ENCODE measurements at regions not wholly inside any gene's neighbourhood (a gene's known extent, or its start where the extent isn't known, plus 50 kb on each side); places are given as distances from the start of the nearest gene placed in this dataset.
"Not testable (repeated sequence)": the region's sequence is repeated elsewhere in the genome, so short reads cannot be mapped to it uniquely, and the experiment has no call there.

DNA sequence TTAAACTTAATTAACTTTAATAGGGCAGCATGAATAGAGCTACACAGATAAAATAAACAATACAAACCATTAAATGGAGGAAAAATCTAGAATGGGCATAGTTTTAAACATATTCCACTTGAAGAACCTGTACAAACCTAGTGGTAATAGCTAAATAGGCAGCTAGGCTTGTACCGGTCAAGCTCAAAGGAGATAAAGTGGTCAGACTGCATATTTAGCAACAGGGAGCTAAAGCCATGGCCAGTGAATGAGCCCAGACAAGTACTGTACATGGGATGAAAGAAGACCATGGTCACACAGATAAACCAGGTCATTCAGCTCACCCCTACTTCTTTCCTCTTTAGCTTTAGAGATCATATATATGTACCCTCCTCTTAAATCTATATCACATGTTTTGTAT lies 186.6 kb upstream of the KRR1 start:
- no peaks in the 10 kb centered on the region for H3K27me3 ChIP-seq (ENCODE audit: control insufficient read depth in 2 of 2, insufficient read depth in 2 of 2, low read length in 2 of 2)
- H3K27ac Mint-ChIP-seq: no peak overlapping the region
- no peak overlapping the region for H3K4me3 Mint-ChIP-seq
- H3K4me1 Mint-ChIP-seq: peaks cover 6 to 17% (median 12%) of the 10 kb centered on the region in 7 donors
- peaks cover 0 to 3% (median 0%) of the 10 kb centered on the region in 11 donors for H3K9me3 Mint-ChIP-seq
- DNase-seq: no peak
- intact Hi-C loops (cut with micrococcal nuclease): no loop called here
- no peak for ATAC-seq
- peaks cover 6 to 7% of the 10 kb centered on the region in 2 donors for H3K4me1 ChIP-seq (ENCODE audit: control insufficient read depth in 2 of 2, insufficient read depth in 2 of 2, low read length in 2 of 2)
- no peak overlapping the region for H3K4me3 ChIP-seq (ENCODE audit: low read length)
- no peaks in the 10 kb centered on the region for H3K36me3 Mint-ChIP-seq
- H3K27me3 Mint-ChIP-seq: peaks cover 0 to 3% (median 0%) of the 10 kb centered on the region in 5 donors
- H3K36me3 ChIP-seq (ENCODE audit: control insufficient read depth in 2 of 3, insufficient read depth in 3 of 3, low read length in 3 of 3): no peaks in the 10 kb centered on the region
- H3K9me3 ChIP-seq (ENCODE audit: control insufficient read depth in 2 of 3, low read length in 3 of 3): no peaks in the 10 kb centered on the region
- CTCF ChIA-PET: no interaction called here
- POLR2A ChIA-PET: no interaction called here
- no peak overlapping the region for H3K27ac ChIP-seq (ENCODE audit: low read depth, low read length)

DNA sequence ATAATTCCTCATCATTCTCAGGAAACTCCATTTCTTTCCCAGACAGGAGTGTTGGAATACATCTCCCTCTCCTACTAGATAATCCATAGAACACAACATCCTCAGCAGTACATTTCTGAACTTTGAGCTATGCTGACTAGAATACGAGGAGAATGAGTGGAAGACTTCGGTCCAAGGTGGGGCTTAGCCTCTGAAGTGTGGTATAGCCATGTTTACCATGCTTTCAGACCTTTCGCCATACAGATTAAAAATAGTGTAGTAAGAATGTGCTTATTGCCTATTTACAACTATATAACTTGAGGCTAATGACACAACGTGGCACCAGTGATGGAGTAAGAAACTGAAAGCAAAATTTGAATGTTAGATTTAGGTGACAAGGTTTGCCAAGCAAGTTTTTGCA lies 184.5 kb upstream of the KRR1 start:
- Histone ChIP-seq H3K36me3 (ENCODE audit: control insufficient read depth in 2 of 3, insufficient read depth in 3 of 3, low read length in 3 of 3) (no peaks in the 10 kb centered on the region), H3K27me3 (ENCODE audit: control insufficient read depth in 2 of 2, insufficient read depth in 2 of 2, low read length in 2 of 2) (no peaks in the 10 kb centered on the region), H3K4me3 (ENCODE audit: low read length) (no peak overlapping the region), H3K27ac (ENCODE audit: low read depth, low read length) (no peak overlapping the region), H3K9me3 (ENCODE audit: control insufficient read depth in 2 of 3, low read length in 3 of 3) (no peaks in the 10 kb centered on the region), H3K4me1 (ENCODE audit: control insufficient read depth in 2 of 2, insufficient read depth in 2 of 2, low read length in 2 of 2) (no peaks in the 10 kb centered on the region)
- POLR2A ChIA-PET: no interaction called here
- no peak for ATAC-seq
- Mint-ChIP-seq H3K9me3 (peaks cover 0 to 3% (median 0%) of the 10 kb centered on the region in 11 donors), H3K4me1 (peaks cover 0 to 2% (median 0%) of the 10 kb centered on the region in 7 donors), H3K36me3 (no peaks in the 10 kb centered on the region), H3K27ac (no peak overlapping the region), H3K27me3 (peaks cover 0 to 15% (median 5%) of the 10 kb centered on the region in 5 donors), H3K4me3 (no peak overlapping the region)
- intact Hi-C loops (cut with micrococcal nuclease): no loop called here
- CTCF ChIA-PET: no interaction called here
- no peak for DNase-seq

DNA sequence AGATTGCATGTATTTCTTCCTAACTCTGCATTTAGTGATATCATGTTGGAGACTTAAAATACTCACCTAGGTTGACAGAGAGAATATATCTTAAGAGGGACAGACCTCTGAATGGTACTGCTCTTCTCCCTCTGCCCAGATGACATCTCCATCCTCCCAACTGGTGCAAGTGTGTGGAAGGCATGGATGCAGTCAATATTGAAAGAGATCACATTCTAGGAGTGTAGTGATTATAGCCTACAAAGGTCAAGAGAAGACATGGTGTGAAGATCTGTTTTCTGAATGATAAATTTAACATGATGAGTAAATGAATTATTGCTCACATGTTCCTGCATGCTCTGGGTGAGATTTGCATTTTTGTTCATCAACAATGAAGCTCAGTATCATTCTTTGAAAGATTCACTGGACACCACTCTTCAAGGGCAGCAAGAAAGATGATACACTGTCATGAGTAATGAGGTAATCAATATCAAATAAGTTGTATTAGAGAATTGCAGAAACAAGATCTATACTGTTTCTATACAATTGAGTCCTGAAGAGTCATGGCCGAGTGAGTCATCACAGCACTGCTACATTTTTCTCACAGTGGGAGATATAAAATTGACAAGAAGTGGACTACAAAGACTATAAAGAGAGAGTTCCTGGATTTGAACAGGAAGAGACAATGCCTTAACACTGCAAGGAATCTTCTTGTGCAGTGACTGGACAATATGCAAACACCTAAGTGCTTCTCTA lies 183.3 kb upstream of the KRR1 start:
- intact Hi-C loops (cut with micrococcal nuclease): no loop called here
- no peak overlapping the region for H3K27ac Mint-ChIP-seq
- H3K4me3 ChIP-seq (ENCODE audit: low read length): no peak overlapping the region
- no peak overlapping the region for H3K27ac ChIP-seq (ENCODE audit: low read depth, low read length)
- H3K27me3 Mint-ChIP-seq: peaks cover 0 to 15% (median 5%) of the 10 kb centered on the region in 5 donors
- ChIA-PET CTCF (no interaction called here), POLR2A (no interaction called here)
- DNase-seq (no peak), ATAC-seq (no peak)
- H3K4me1 Mint-ChIP-seq: peaks cover 0 to 2% (median 0%) of the 10 kb centered on the region in 7 donors
- no peaks in the 10 kb centered on the region for H3K27me3 ChIP-seq (ENCODE audit: control insufficient read depth in 2 of 2, insufficient read depth in 2 of 2, low read length in 2 of 2)
- H3K4me1 ChIP-seq (ENCODE audit: control insufficient read depth in 2 of 2, insufficient read depth in 2 of 2, low read length in 2 of 2): no peaks in the 10 kb centered on the region
- H3K9me3 Mint-ChIP-seq: peaks cover 0 to 3% (median 0%) of the 10 kb centered on the region in 11 donors
- no peaks in the 10 kb centered on the region for H3K36me3 ChIP-seq (ENCODE audit: control insufficient read depth in 2 of 3, insufficient read depth in 3 of 3, low read length in 3 of 3)
- no peaks in the 10 kb centered on the region for H3K36me3 Mint-ChIP-seq
- H3K9me3 ChIP-seq (ENCODE audit: control insufficient read depth in 2 of 3, low read length in 3 of 3): no peaks in the 10 kb centered on the region
- no peak overlapping the region for H3K4me3 Mint-ChIP-seq

DNA sequence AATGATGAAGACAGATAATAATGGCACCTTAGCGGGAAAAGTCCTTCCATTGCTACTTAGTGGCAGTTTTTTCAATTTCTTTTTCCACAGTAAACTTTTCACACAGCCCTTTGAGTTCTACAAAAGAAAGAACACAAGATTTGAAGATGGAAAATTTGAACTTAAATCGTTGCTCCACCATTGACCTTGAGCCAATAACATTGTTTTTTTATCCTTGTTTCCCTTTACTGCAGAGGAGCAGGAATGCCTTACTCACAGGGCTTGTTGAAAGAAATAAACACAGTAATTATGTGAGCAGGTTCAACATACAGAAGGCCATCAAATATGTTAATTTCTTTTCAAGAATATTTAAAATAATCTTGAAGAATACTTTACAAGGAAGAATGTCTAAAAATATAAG lies 181.5 kb upstream of the KRR1 start:
- H3K9me3 ChIP-seq (ENCODE audit: control insufficient read depth in 2 of 3, low read length in 3 of 3): no peaks in the 10 kb centered on the region
- no peak overlapping the region for H3K27ac Mint-ChIP-seq
- POLR2A ChIA-PET: no interaction called here
- H3K4me1 ChIP-seq (ENCODE audit: control insufficient read depth in 2 of 2, insufficient read depth in 2 of 2, low read length in 2 of 2): no peaks in the 10 kb centered on the region
- DNase-seq (no peak), ATAC-seq (no peak)
- no peaks in the 10 kb centered on the region for H3K36me3 Mint-ChIP-seq
- intact Hi-C loops (cut with micrococcal nuclease): no loop called here
- H3K36me3 ChIP-seq (ENCODE audit: control insufficient read depth in 2 of 3, insufficient read depth in 3 of 3, low read length in 3 of 3): no peaks in the 10 kb centered on the region
- no peak overlapping the region for H3K4me3 ChIP-seq (ENCODE audit: low read length)
- no peak overlapping the region for H3K27ac ChIP-seq (ENCODE audit: low read depth, low read length)
- CTCF ChIA-PET: no interaction called here
- H3K27me3 ChIP-seq (ENCODE audit: control insufficient read depth in 2 of 2, insufficient read depth in 2 of 2, low read length in 2 of 2): no peaks in the 10 kb centered on the region
- peaks cover 0 to 3% (median 0%) of the 10 kb centered on the region in 11 donors for H3K9me3 Mint-ChIP-seq
- peaks cover 0 to 15% (median 5%) of the 10 kb centered on the region in 5 donors for H3K27me3 Mint-ChIP-seq
- peaks cover 0 to 2% (median 0%) of the 10 kb centered on the region in 7 donors for H3K4me1 Mint-ChIP-seq
- H3K4me3 Mint-ChIP-seq: no peak overlapping the region

GRCh38 chr12:75690296-75690955 lies 179.0 kb upstream of the KRR1 start:
- DNase-seq (no peak), ATAC-seq (no peak)
- ChIA-PET CTCF (no interaction called here), POLR2A (no interaction called here)
- no peaks in the 10 kb centered on the region for H3K27me3 ChIP-seq (ENCODE audit: control insufficient read depth in 2 of 2, insufficient read depth in 2 of 2, low read length in 2 of 2)
- no peaks in the 10 kb centered on the region for H3K36me3 ChIP-seq (ENCODE audit: control insufficient read depth in 2 of 3, insufficient read depth in 3 of 3, low read length in 3 of 3)
- H3K4me1 Mint-ChIP-seq: no peaks in the 10 kb centered on the region
- no peaks in the 10 kb centered on the region for H3K9me3 ChIP-seq (ENCODE audit: control insufficient read depth in 2 of 3, low read length in 3 of 3)
- no peak overlapping the region for H3K4me3 Mint-ChIP-seq
- intact Hi-C loops (cut with micrococcal nuclease): no loop called here
- H3K27ac Mint-ChIP-seq: no peak overlapping the region
- H3K4me3 ChIP-seq (ENCODE audit: low read length): no peak overlapping the region
- H3K36me3 Mint-ChIP-seq: peaks cover 0 to 3% (median 0%) of the 10 kb centered on the region in 5 donors
- no peaks in the 10 kb centered on the region for H3K4me1 ChIP-seq (ENCODE audit: control insufficient read depth in 2 of 2, insufficient read depth in 2 of 2, low read length in 2 of 2)
- H3K27me3 Mint-ChIP-seq: peaks cover 0 to 15% (median 5%) of the 10 kb centered on the region in 5 donors
- H3K27ac ChIP-seq (ENCODE audit: low read depth, low read length): no peak overlapping the region
- no peaks in the 10 kb centered on the region for H3K9me3 Mint-ChIP-seq

GRCh38 chr12:75686233-75686632 lies 174.8 kb upstream of the KRR1 start:
- H3K4me1 Mint-ChIP-seq; DNase-seq; ATAC-seq; H3K36me3 Mint-ChIP-seq; H3K27ac Mint-ChIP-seq; CTCF ChIA-PET; H3K4me1 ChIP-seq (ENCODE audit: control insufficient read depth in 2 of 2, insufficient read depth in 2 of 2, low read length in 2 of 2); H3K9me3 ChIP-seq (ENCODE audit: control insufficient read depth in 2 of 3, low read length in 3 of 3); H3K9me3 Mint-ChIP-seq; H3K36me3 ChIP-seq (ENCODE audit: control insufficient read depth in 2 of 3, insufficient read depth in 3 of 3, low read length in 3 of 3); H3K4me3 ChIP-seq (ENCODE audit: low read length); H3K27me3 ChIP-seq (ENCODE audit: control insufficient read depth in 2 of 2, insufficient read depth in 2 of 2, low read length in 2 of 2); POLR2A ChIA-PET; H3K27me3 Mint-ChIP-seq; H3K27ac ChIP-seq (ENCODE audit: low read depth, low read length); H3K4me3 Mint-ChIP-seq; intact Hi-C loops (cut with micrococcal nuclease): not testable (repeated sequence)

Measured in naive thymus-derived CD4-positive, alpha-beta T cell (primary cell).